ENCODE measurements at regions not wholly inside any gene's neighbourhood (a gene's known extent, or its start where the extent isn't known, plus 50 kb on each side); places are given as distances from the start of the nearest gene placed in this dataset.
"Not testable (repeated sequence)": the region's sequence is repeated elsewhere in the genome, so short reads cannot be mapped to it uniquely, and the experiment has no call there.

- Mint-ChIP-seq H3K4me1 (no peaks in the 10 kb centered on the region), H3K36me3 (no peaks in the 10 kb centered on the region), H3K27ac (no peak overlapping the region), H3K9me3 (no peaks in the 10 kb centered on the region), H3K27me3 (ENCODE audit: low read depth) (no peaks in the 10 kb centered on the region), H3K4me3 (no peak overlapping the region)
- TF ChIP-seq CTCF (IDR thresholded peaks at IDR 0.05; ENCODE audit: unreplicated experiment) = no peak
- DNase-seq (ENCODE audit: low spot score in 2 of 2, unreplicated experiment in 2 of 2) = no peak
Measured at GRCh38 chr4:64095398-64095797, 313.9 kb downstream of the TECRL start.

GRCh38 chr4:64079316-64079715 lies 329.9 kb downstream of the TECRL start:
- H3K4me3 Mint-ChIP-seq = no peak overlapping the region
- no peak for TF ChIP-seq CTCF (IDR thresholded peaks at IDR 0.05; ENCODE audit: unreplicated experiment)
- H3K9me3 Mint-ChIP-seq = peaks cover 7% of the 10 kb centered on the region
- no peak overlapping the region for H3K27ac Mint-ChIP-seq
- no peaks in the 10 kb centered on the region for H3K27me3 Mint-ChIP-seq (ENCODE audit: low read depth)
- H3K4me1 Mint-ChIP-seq = no peaks in the 10 kb centered on the region
- DNase-seq (ENCODE audit: low spot score in 2 of 2, unreplicated experiment in 2 of 2) = no peak
- no peaks in the 10 kb centered on the region for H3K36me3 Mint-ChIP-seq

DNA sequence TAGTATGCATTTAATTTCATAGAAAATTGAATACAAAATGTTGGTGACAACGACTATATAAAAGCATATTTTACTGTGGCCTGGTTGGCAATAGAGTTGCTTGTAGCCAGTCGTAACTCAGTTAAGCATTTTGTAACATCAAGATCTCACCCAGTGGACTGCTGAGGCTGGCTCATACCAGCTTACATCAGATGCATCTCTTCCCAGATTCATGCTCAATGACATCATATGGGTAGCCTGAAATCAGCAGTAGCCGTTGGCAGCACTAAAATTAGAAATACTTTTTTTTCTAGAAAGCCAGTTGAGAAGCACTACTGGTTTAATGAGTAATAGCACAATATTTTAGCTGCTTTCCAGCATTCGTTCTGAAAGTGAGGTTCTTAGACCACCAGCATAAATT lies 341.2 kb downstream of the TECRL start:
- Mint-ChIP-seq H3K4me3 (no peak overlapping the region), H3K27ac (no peak overlapping the region), H3K27me3 (ENCODE audit: low read depth) (no peaks in the 10 kb centered on the region), H3K4me1 (no peaks in the 10 kb centered on the region), H3K9me3 (no peaks in the 10 kb centered on the region), H3K36me3 (no peaks in the 10 kb centered on the region)
- TF ChIP-seq CTCF (IDR thresholded peaks at IDR 0.05; ENCODE audit: unreplicated experiment) = no peak
- DNase-seq (ENCODE audit: low spot score in 2 of 2, unreplicated experiment in 2 of 2) = no peak

- Mint-ChIP-seq H3K9me3 (no peaks in the 10 kb centered on the region), H3K27me3 (ENCODE audit: low read depth) (no peaks in the 10 kb centered on the region), H3K27ac (no peak overlapping the region), H3K36me3 (no peaks in the 10 kb centered on the region), H3K4me1 (no peaks in the 10 kb centered on the region), H3K4me3 (no peak overlapping the region)
- DNase-seq (ENCODE audit: low spot score in 2 of 2, unreplicated experiment in 2 of 2) = no peak
- TF ChIP-seq CTCF (IDR thresholded peaks at IDR 0.05; ENCODE audit: unreplicated experiment) = no peak
Measured at GRCh38 chr4:64062991-64063390, 346.3 kb downstream of the TECRL start.

- not testable (repeated sequence) for H3K36me3 Mint-ChIP-seq
Measured at GRCh38 chr4:64037033-64037432, 372.2 kb downstream of the TECRL start.

DNA sequence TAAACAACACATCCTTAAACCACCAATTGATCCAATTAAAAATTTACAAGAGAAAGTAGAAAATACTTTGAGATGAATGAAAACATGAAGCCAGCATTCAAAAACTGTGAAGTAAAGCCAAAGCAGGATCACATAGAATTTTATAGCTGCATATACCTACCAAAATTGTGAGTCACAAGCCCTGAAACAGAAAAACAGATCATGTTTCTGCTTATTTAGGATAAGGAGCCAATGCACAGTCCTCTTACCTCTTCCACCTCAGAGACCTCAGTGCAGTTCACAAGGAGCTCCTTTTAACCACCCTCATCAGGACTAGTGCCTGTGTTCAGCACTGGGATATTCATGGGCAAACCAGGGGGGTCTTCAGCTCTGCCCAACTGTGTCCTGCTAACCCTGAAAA lies 386.7 kb downstream of the TECRL start:
- H3K4me1 Mint-ChIP-seq = no peaks in the 10 kb centered on the region
- TF ChIP-seq CTCF (IDR thresholded peaks at IDR 0.05; ENCODE audit: unreplicated experiment) = no peak
- no peaks in the 10 kb centered on the region for H3K27me3 Mint-ChIP-seq (ENCODE audit: low read depth)
- peaks cover 50% of the 10 kb centered on the region for H3K9me3 Mint-ChIP-seq
- DNase-seq (ENCODE audit: low spot score in 2 of 2, unreplicated experiment in 2 of 2) = no peak
- no peaks in the 10 kb centered on the region for H3K36me3 Mint-ChIP-seq
- no peak overlapping the region for H3K4me3 Mint-ChIP-seq
- H3K27ac Mint-ChIP-seq = no peak overlapping the region

More at GRCh38 chr4:64037033-64037432, 372.2 kb downstream of the TECRL start:
- not testable (repeated sequence) for H3K27ac Mint-ChIP-seq; H3K4me3 Mint-ChIP-seq; DNase-seq (ENCODE audit: low spot score in 2 of 2, unreplicated experiment in 2 of 2); H3K4me1 Mint-ChIP-seq; H3K27me3 Mint-ChIP-seq (ENCODE audit: low read depth)
- H3K9me3 Mint-ChIP-seq = peaks cover 31% of the 10 kb centered on the region

Data from mesothelial cell of epicardium (in vitro differentiated cells).